ENCODE measurements at regions not wholly inside any gene's neighbourhood (a gene's known extent, or its start where the extent isn't known, plus 50 kb on each side); places are given as distances from the start of the nearest gene placed in this dataset.

- TF ChIP-seq, protein P1, sequence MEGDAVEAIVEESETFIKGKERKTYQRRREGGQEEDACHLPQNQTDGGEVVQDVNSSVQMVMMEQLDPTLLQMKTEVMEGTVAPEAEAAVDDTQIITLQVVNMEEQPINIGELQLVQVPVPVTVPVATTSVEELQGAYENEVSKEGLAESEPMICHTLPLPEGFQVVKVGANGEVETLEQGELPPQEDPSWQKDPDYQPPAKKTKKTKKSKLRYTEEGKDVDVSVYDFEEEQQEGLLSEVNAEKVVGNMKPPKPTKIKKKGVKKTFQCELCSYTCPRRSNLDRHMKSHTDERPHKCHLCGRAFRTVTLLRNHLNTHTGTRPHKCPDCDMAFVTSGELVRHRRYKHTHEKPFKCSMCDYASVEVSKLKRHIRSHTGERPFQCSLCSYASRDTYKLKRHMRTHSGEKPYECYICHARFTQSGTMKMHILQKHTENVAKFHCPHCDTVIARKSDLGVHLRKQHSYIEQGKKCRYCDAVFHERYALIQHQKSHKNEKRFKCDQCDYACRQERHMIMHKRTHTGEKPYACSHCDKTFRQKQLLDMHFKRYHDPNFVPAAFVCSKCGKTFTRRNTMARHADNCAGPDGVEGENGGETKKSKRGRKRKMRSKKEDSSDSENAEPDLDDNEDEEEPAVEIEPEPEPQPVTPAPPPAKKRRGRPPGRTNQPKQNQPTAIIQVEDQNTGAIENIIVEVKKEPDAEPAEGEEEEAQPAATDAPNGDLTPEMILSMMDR (IDR thresholded peaks at IDR 0.05; ENCODE audit: borderline replicate concordance): no peak
- H3K4me3 ChIP-seq: no peak overlapping the region
- peaks cover 31% of the 10 kb centered on the region for H3K9me3 ChIP-seq (replicated peaks)
- H3K27ac ChIP-seq (replicated peaks): no peak overlapping the region
- peaks cover 48% of the 10 kb centered on the region for H3K4me1 ChIP-seq
- no peaks in the 10 kb centered on the region for H3K27me3 ChIP-seq (ENCODE audit: low read depth)
- peaks cover 6% of the 10 kb centered on the region for H3K36me3 ChIP-seq
- intact Hi-C loops (cut with micrococcal nuclease): no loop called here
- DNase-seq: no peak
Measured at GRCh38 chr2:39567507-39567906, 98.2 kb upstream of the TMEM178A start.

- no peak for DNase-seq
- H3K4me1 ChIP-seq: peaks cover 48% of the 10 kb centered on the region
- H3K9me3 ChIP-seq (replicated peaks): peaks cover 25% of the 10 kb centered on the region
- H3K27ac ChIP-seq (replicated peaks): peak overlapping the region; percentile 59
- H3K27me3 ChIP-seq (ENCODE audit: low read depth): no peaks in the 10 kb centered on the region
- H3K36me3 ChIP-seq: peaks cover under 1% of the 10 kb centered on the region
- H3K4me3 ChIP-seq: no peak overlapping the region
- intact Hi-C loops (cut with micrococcal nuclease): no loop called here
- TF ChIP-seq, protein P1 (IDR thresholded peaks at IDR 0.05; ENCODE audit: borderline replicate concordance): no peak
Measured at GRCh38 chr2:39568116-39568515, 97.6 kb upstream of the TMEM178A start.

DNA sequence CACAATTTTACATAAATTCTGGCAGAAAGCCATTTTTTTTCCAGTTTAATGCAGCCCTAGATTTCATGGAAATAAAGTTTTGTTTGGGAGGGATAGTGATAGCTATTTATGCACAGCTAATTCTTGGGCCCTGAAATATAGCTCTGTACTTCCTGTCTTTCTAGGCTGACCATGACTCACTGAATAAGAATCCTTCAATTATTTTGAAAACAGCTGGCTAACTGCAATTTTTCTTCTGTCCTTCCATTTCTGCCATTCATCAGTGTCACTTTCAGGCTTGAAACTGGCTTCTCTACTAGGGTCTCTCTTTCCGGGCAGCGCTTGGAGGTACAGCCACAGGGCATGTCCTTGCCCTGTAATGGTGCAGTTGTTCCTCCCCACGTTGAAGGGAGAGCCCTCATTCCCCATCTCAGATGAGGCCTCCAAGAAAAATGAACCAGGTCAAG, 97.1 kb upstream of the TMEM178A start:
- peak overlapping the region; percentile 59 for H3K27ac ChIP-seq (replicated peaks)
- H3K4me3 ChIP-seq: no peak overlapping the region
- H3K36me3 ChIP-seq: no peaks in the 10 kb centered on the region
- peaks cover 48% of the 10 kb centered on the region for H3K4me1 ChIP-seq
- intact Hi-C loops (cut with micrococcal nuclease): no loop called here
- DNase-seq: no peak
- peaks cover 20% of the 10 kb centered on the region for H3K9me3 ChIP-seq (replicated peaks)
- H3K27me3 ChIP-seq (ENCODE audit: low read depth): no peaks in the 10 kb centered on the region
- TF ChIP-seq, protein P1 (IDR thresholded peaks at IDR 0.05; ENCODE audit: borderline replicate concordance): no peak

DNA sequence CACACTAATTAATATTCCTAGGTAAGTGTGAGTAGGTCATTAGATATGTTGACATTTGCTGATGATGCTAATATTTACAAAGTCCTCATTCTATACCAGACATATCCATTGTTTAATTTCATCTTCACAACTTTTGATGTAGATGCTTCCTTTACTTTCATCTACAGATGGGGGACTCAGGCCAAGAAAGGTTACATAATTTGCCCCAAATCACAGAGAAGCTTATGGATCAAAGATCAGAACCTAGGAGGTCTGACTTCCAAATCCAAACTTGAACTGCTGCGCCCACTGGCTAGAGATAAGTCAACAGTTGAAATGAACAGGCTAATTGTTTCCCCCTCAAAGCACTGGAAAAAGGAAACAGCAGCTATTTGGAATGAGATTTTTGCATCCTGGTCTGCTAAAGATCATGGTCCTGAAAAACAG, 95.6 kb upstream of the TMEM178A start:
- Histone ChIP-seq H3K4me3 (no peak overlapping the region), H3K9me3 (replicated peaks) (peaks cover 6% of the 10 kb centered on the region), H3K27ac (replicated peaks) (no peak overlapping the region), H3K36me3 (no peaks in the 10 kb centered on the region), H3K27me3 (ENCODE audit: low read depth) (no peaks in the 10 kb centered on the region), H3K4me1 (peaks cover 48% of the 10 kb centered on the region)
- DNase-seq: no peak
- TF ChIP-seq, protein P1 (IDR thresholded peaks at IDR 0.05; ENCODE audit: borderline replicate concordance): no peak
- intact Hi-C loops (cut with micrococcal nuclease): no loop called here

- no peak for DNase-seq
- intact Hi-C loops (cut with micrococcal nuclease): no loop called here
- TF ChIP-seq, protein P1 (IDR thresholded peaks at IDR 0.05; ENCODE audit: borderline replicate concordance): no peak
- H3K4me1 ChIP-seq: peaks cover 48% of the 10 kb centered on the region
- peak overlapping the region; percentile 62 for H3K27ac ChIP-seq (replicated peaks)
- peaks cover 4% of the 10 kb centered on the region for H3K9me3 ChIP-seq (replicated peaks)
- H3K36me3 ChIP-seq: no peaks in the 10 kb centered on the region
- no peak overlapping the region for H3K4me3 ChIP-seq
- H3K27me3 ChIP-seq (ENCODE audit: low read depth): no peaks in the 10 kb centered on the region
Measured at GRCh38 chr2:39570614-39571013, 95.1 kb upstream of the TMEM178A start.
